HepG2 (cell line): ENCODE measurements at regions not wholly inside any gene's neighbourhood (a gene's known extent, or its start where the extent isn't known, plus 50 kb on each side); places are given as distances from the start of the nearest gene placed in this dataset.

Experiments
- ATAC-seq: fragments of 200-7000 bp; cut with Tn5 transposase; 3 replicates; pipeline ENCODE4 v1.9.1; 2020; ENCODE audit warnings: mild to moderate bottlenecking, moderate library complexity
- BruUV-seq: library from RNA; stranded (reverse); fragments of 400-500 nt; replicated peaks from 2 replicates; lab custom pipeline; 2021; lab: Mats Ljungman, UMichigan
- CTCF ChIA-PET: fragments of 300-600 bp; formaldehyde crosslinking; extraction: SDS; loops from one replicate; lab custom pipeline; 2021; ENCODE audit warnings: low total read pairs, inconsistent platforms, low intra/inter-chr PET ratio; lab: Yijun Ruan, JAX
- POLR2A ChIA-PET: fragments of 350-600 bp; sonication (Branson Sonifier 250); formaldehyde crosslinking; loops from one replicate; lab custom pipeline; 2020; ENCODE audit warnings: antibody characterized with exemption, inconsistent platforms; lab: Yijun Ruan, JAX
- DNase-seq: peaks from one replicate; pipeline ENCODE4 v3.0.0-alpha.2; 2015; ENCODE audit warnings: low spot score
- FAIRE-seq: peaks from 3 replicates; lab custom pipeline; 2011; peaks lifted over from hg19 to GRCh38; lab: Jason Lieb, UNC
- H2AFZ ChIP-seq: one replicate; pipeline ENCODE4 v1.6.1; 2011; ENCODE audit warnings: low read length, inconsistent platforms
- H3K27ac ChIP-seq: fragments of 300-600 bp; 3 replicates; pipeline ENCODE4 v1.8.0; 2011; ENCODE audit warnings: mixed run types, mild to moderate bottlenecking, mixed read lengths, low read length, inconsistent platforms; ENCODE audit not compliant: insufficient read depth; ENCODE audit errors: extremely low read length
- H3K27me3 ChIP-seq, 2 experiments: fragments of 200-600 bp in 1 of 2; 2 replicates in 1 of 2; 3 replicates in 1 of 2; pipeline versions ENCODE4 v1.6.0 to v1.8.0; 2011; ENCODE audit warnings: low read length in 2 of 2, mild to moderate bottlenecking in 2 of 2, moderate library complexity in 2 of 2, inconsistent platforms in 1 of 2; ENCODE audit not compliant: insufficient read depth in 2 of 2, control insufficient read depth in 1 of 2
- H3K36me3 ChIP-seq, 2 experiments: fragments of 200-600 bp in 1 of 2; replicated peaks in 1 of 2; 2 replicates in 1 of 2; 3 replicates in 1 of 2; pipeline versions ENCODE4 v1.5.1 to v1.8.0; 2011; ENCODE audit warnings: low read length in 2 of 2, inconsistent platforms in 1 of 2; ENCODE audit not compliant: insufficient read depth in 2 of 2, control insufficient read depth in 1 of 2
- H3K4me1 ChIP-seq: 2 replicates; pipeline ENCODE4 v1.5.1; 2012; ENCODE audit warnings: low read length, inconsistent platforms; ENCODE audit not compliant: insufficient read depth
- H3K4me2 ChIP-seq: 2 replicates; pipeline ENCODE4 v1.6.0; 2011; ENCODE audit warnings: low read depth, low read length, inconsistent platforms
- H3K4me3 ChIP-seq, 3 experiments: fragments of 200-600 bp in 1 of 3; sonication (generic), shearing (Covaris generic) in 1 of 3; replicated peaks in 1 of 3; 2 replicates each; pipeline ENCODE4 v1.5.1; 2011 to 2016; ENCODE audit warnings: low read length in 3 of 3, inconsistent platforms in 2 of 3, low read depth in 2 of 3, mild to moderate bottlenecking in 2 of 3, control low read depth in 1 of 3, mixed read lengths in 1 of 3; ENCODE audit not compliant: insufficient read depth in 1 of 3
- H3K79me2 ChIP-seq: one replicate; pipeline ENCODE4 v1.6.1; 2011; ENCODE audit warnings: low read length, inconsistent platforms; ENCODE audit not compliant: insufficient read depth
- H3K9ac ChIP-seq: 2 replicates; pipeline ENCODE4 v1.6.0; 2011; ENCODE audit warnings: mild to moderate bottlenecking, low read depth, low read length, inconsistent platforms; ENCODE audit not compliant: insufficient read depth
- H3K9me3 ChIP-seq: 2 replicates; pipeline ENCODE4 v1.5.1; 2012; ENCODE audit warnings: mild to moderate bottlenecking, low read length
- H4K20me1 ChIP-seq: 2 replicates; pipeline ENCODE4 v1.6.0; 2011; ENCODE audit warnings: inconsistent platforms, mild to moderate bottlenecking, low read length, moderate library complexity; ENCODE audit not compliant: insufficient read depth
- ATF2 ChIP-seq: sonication (generic); formaldehyde crosslinking; IDR thresholded peaks from 2 replicates; pipeline ENCODE4 v1.4.0; 2020; ENCODE audit warnings: missing genetic modification reagents
- EEA1 ChIP-seq: sonication (generic); formaldehyde crosslinking; IDR thresholded peaks from 2 replicates; pipeline ENCODE4 v1.5.1; 2020; ENCODE audit warnings: mild to moderate bottlenecking, missing genetic modification reagents, borderline replicate concordance
- FOXO1 ChIP-seq: sonication (generic); formaldehyde crosslinking; IDR thresholded peaks from 2 replicates; pipeline ENCODE4 v1.4.0; 2020; ENCODE audit warnings: missing genetic modification reagents
- HNRNPK ChIP-seq: fragments of 200-400 bp; formaldehyde crosslinking; IDR thresholded peaks from 2 replicates; pipeline ENCODE4 v1.6.1; 2018; ENCODE audit warnings: low read length, low read depth, moderate library complexity, mild to moderate bottlenecking; ENCODE audit not compliant: poor library complexity, severe bottlenecking
- MIER2 ChIP-seq: IDR thresholded peaks from 2 replicates; pipeline ENCODE4 v1.6.1; 2016; ENCODE audit warnings: missing biosample characterization, missing genetic modification reagents
- SIN3B ChIP-seq: fragments of 150-350 bp; IDR thresholded peaks from 2 replicates; pipeline ENCODE4 v1.6.1; 2014; ENCODE audit warnings: low read length
- ZNF567 ChIP-seq: sonication (generic); formaldehyde crosslinking; IDR thresholded peaks from 2 replicates; pipeline ENCODE4 v1.8.1; 2023; ENCODE audit warnings: mild to moderate bottlenecking, missing genetic modification reagents, borderline replicate concordance
- ZNF570 ChIP-seq: sonication (generic); formaldehyde crosslinking; IDR thresholded peaks from 2 replicates; pipeline ENCODE4 v1.4.0; 2020; ENCODE audit warnings: mild to moderate bottlenecking, missing genetic modification reagents, borderline replicate concordance
- WGBS: methylation state at CpG from one replicate; pipeline ENCODE4 v1.1.6; 2017; ENCODE audit warnings: low lambda C conversion rate; 5-methylcytosine and 5-hydroxymethylcytosine counted together
- in situ Hi-C: cut with HindIII; loops from 2 replicates; pipeline ENCODE4 v1.10.0; 2017; ENCODE audit warnings: low pct_unique_long_range_greater_than_20kb; ENCODE audit not compliant: extremely low pct_ligation_motif_present
- intact Hi-C: fragments of 100-400 bp; cut with micrococcal nuclease; formaldehyde crosslinking; loops from one replicate; pipeline ENCODE4 v1.10.0; 2022; ENCODE audit not compliant: unreplicated experiment

GRCh38 chr10:25743832-25744231, 190.2 kb upstream of the MYO3A start:
- FAIRE-seq = no peak
- ATAC-seq = no peak
- no peak overlapping the region for H3K4me3 ChIP-seq
- no peak overlapping the region for H3K27ac ChIP-seq
- BruUV-seq = no TSS peak
- no peak for TF ChIP-seq ZNF570 (CRISPR knock-in tag)
- TF ChIP-seq ATF2 = no peak
- TF ChIP-seq EEA1 (CRISPR knock-in tag) = no peak
- TF ChIP-seq ZNF567 = no peak
- no peak for TF ChIP-seq FOXO1
- no peak for TF ChIP-seq MIER2 (CRISPR knock-in tag)
- H3K4me1 ChIP-seq = no peaks in the 10 kb centered on the region
- H3K79me2 ChIP-seq = no peaks in the 10 kb centered on the region
- H3K9me3 ChIP-seq = no peaks in the 10 kb centered on the region
- no peak overlapping the region for H2AFZ ChIP-seq
- 18% methylated on average over 3 of the region's 3 CpGs for WGBS
- ChIA-PET CTCF (no interaction called here), POLR2A (interaction anchor here (0.7 kb wide), 1 partner anchor 1204 kb away, joined by 3 read pairs; no protein-coding TSS in a partner anchor)
- intact Hi-C loops = no loop called here
- no peaks in the 10 kb centered on the region for H3K36me3 ChIP-seq
- no peaks in the 10 kb centered on the region for H3K27me3 ChIP-seq
- no peaks in the 10 kb centered on the region for H4K20me1 ChIP-seq
- H3K9ac ChIP-seq = no peak overlapping the region
- H3K4me2 ChIP-seq = no peak overlapping the region
- in situ Hi-C loops = loop anchor here (25.0 kb wide), 1 partner anchor 518 kb away; no protein-coding TSS in a partner anchor
- no peak for DNase-seq

- no TSS peak for BruUV-seq
- TF ChIP-seq HNRNPK = peak; percentile 17
- no peak for TF ChIP-seq SIN3B
- TF ChIP-seq, all 625 proteins: peak for 1
Measured at GRCh38 chr10:25744574-25744973, 189.5 kb upstream of the MYO3A start.

More at GRCh38 chr10:25744574-25744973, 189.5 kb upstream of the MYO3A start:
- no peak for ATAC-seq
- no peaks in the 10 kb centered on the region for H3K9me3 ChIP-seq
- ChIA-PET CTCF (no interaction called here), POLR2A (no interaction called here)
- H3K79me2 ChIP-seq = no peaks in the 10 kb centered on the region
- no peaks in the 10 kb centered on the region for H3K36me3 ChIP-seq
- DNase-seq = no peak
- in situ Hi-C loops = loop anchor here (25.0 kb wide), 1 partner anchor 518 kb away; no protein-coding TSS in a partner anchor
- H3K9ac ChIP-seq = no peak overlapping the region
- intact Hi-C loops = no loop called here
- no peaks in the 10 kb centered on the region for H3K27me3 ChIP-seq
- no peak overlapping the region for H3K27ac ChIP-seq
- H2AFZ ChIP-seq = no peak overlapping the region
- no peaks in the 10 kb centered on the region for H4K20me1 ChIP-seq
- no peaks in the 10 kb centered on the region for H3K4me1 ChIP-seq
- no peak for FAIRE-seq
- H3K4me2 ChIP-seq = no peak overlapping the region
- no peak overlapping the region for H3K4me3 ChIP-seq
